ENCODE measurements at regions not wholly inside any gene's neighbourhood (a gene's known extent, or its start where the extent isn't known, plus 50 kb on each side); places are given as distances from the start of the nearest gene placed in this dataset.
"Not testable (repeated sequence)": the region's sequence is repeated elsewhere in the genome, so short reads cannot be mapped to it uniquely, and the experiment has no call there.

GRCh38 chrX:96052078-96052477 lies 632.6 kb upstream of the DIAPH2 start:
- no peaks in the 10 kb centered on the region for H3K4me1 ChIP-seq (ENCODE audit: control insufficient read depth, insufficient read depth, low read length)
- H3K9me3 ChIP-seq (ENCODE audit: control insufficient read depth, insufficient read depth, low read depth, low read length) = peaks cover 5% of the 10 kb centered on the region; the same call in 1 of the 2 replicates
- no peaks in the 10 kb centered on the region for H3K27me3 ChIP-seq (ENCODE audit: control insufficient read depth, insufficient read depth, low read length)
- H3K36me3 ChIP-seq (ENCODE audit: control insufficient read depth, insufficient read depth, low read length) = no peaks in the 10 kb centered on the region
- H3K9ac ChIP-seq (ENCODE audit: low read length) = no peak overlapping the region
- no peak overlapping the region for H3K4me3 ChIP-seq (ENCODE audit: low read depth, low read length)
- no peak overlapping the region for H3K27ac ChIP-seq (ENCODE audit: low read depth, low read length)

- H3K27ac ChIP-seq (ENCODE audit: low read depth, low read length) = no peak overlapping the region
- no peak overlapping the region for H3K4me3 ChIP-seq (ENCODE audit: low read depth, low read length)
- H3K36me3 ChIP-seq (ENCODE audit: control insufficient read depth, insufficient read depth, low read length) = no peaks in the 10 kb centered on the region
- H3K9ac ChIP-seq (ENCODE audit: low read length) = no peak overlapping the region
- no peaks in the 10 kb centered on the region for H3K4me1 ChIP-seq (ENCODE audit: control insufficient read depth, insufficient read depth, low read length)
- no peaks in the 10 kb centered on the region; the same call in 1 of the 2 replicates for H3K27me3 ChIP-seq (ENCODE audit: control insufficient read depth, insufficient read depth, low read length)
- no peaks in the 10 kb centered on the region for H3K9me3 ChIP-seq (ENCODE audit: control insufficient read depth, insufficient read depth, low read depth, low read length)
Observed at GRCh38 chrX:96081891-96082290, 602.8 kb upstream of the DIAPH2 start.

- Histone ChIP-seq H3K27me3 (ENCODE audit: control insufficient read depth, insufficient read depth, low read length) (no peaks in the 10 kb centered on the region), H3K36me3 (ENCODE audit: control insufficient read depth, insufficient read depth, low read length) (no peaks in the 10 kb centered on the region), H3K27ac (ENCODE audit: low read depth, low read length) (0 out of 2 replicates have a peak overlapping the region, but pooled peaks have one; percentile 30), H3K4me1 (ENCODE audit: control insufficient read depth, insufficient read depth, low read length) (peaks cover 11% of the 10 kb centered on the region), H3K4me3 (ENCODE audit: low read depth, low read length) (no peak overlapping the region), H3K9me3 (ENCODE audit: control insufficient read depth, insufficient read depth, low read depth, low read length) (no peaks in the 10 kb centered on the region), H3K9ac (ENCODE audit: low read length) (no peak overlapping the region)
Observed at GRCh38 chrX:96094616-96095015, 590.0 kb upstream of the DIAPH2 start.

GRCh38 chrX:96098471-96098870 lies 586.2 kb upstream of the DIAPH2 start:
- no peak overlapping the region for H3K9ac ChIP-seq (ENCODE audit: low read length)
- no peak overlapping the region for H3K27ac ChIP-seq (ENCODE audit: low read depth, low read length)
- no peaks in the 10 kb centered on the region for H3K27me3 ChIP-seq (ENCODE audit: control insufficient read depth, insufficient read depth, low read length)
- no peaks in the 10 kb centered on the region for H3K9me3 ChIP-seq (ENCODE audit: control insufficient read depth, insufficient read depth, low read depth, low read length)
- no peaks in the 10 kb centered on the region for H3K36me3 ChIP-seq (ENCODE audit: control insufficient read depth, insufficient read depth, low read length)
- H3K4me1 ChIP-seq (ENCODE audit: control insufficient read depth, insufficient read depth, low read length) = peaks cover 11% of the 10 kb centered on the region
- no peak overlapping the region for H3K4me3 ChIP-seq (ENCODE audit: low read depth, low read length)

- Histone ChIP-seq H3K27me3 (ENCODE audit: control insufficient read depth, insufficient read depth, low read length) (no peaks in the 10 kb centered on the region), H3K9me3 (ENCODE audit: control insufficient read depth, insufficient read depth, low read depth, low read length) (no peaks in the 10 kb centered on the region), H3K4me3 (ENCODE audit: low read depth, low read length) (no peak overlapping the region), H3K36me3 (ENCODE audit: control insufficient read depth, insufficient read depth, low read length) (no peaks in the 10 kb centered on the region), H3K9ac (ENCODE audit: low read length) (no peak overlapping the region), H3K27ac (ENCODE audit: low read depth, low read length) (no peak overlapping the region), H3K4me1 (ENCODE audit: control insufficient read depth, insufficient read depth, low read length) (no peaks in the 10 kb centered on the region)
Observed at GRCh38 chrX:96102997-96103396, 581.6 kb upstream of the DIAPH2 start.

- Histone ChIP-seq H3K9me3 (ENCODE audit: control insufficient read depth, insufficient read depth, low read depth, low read length) (peaks cover 13% of the 10 kb centered on the region; the same call in 1 of the 2 replicates), H3K4me3 (ENCODE audit: low read depth, low read length) (no peak overlapping the region), H3K4me1 (ENCODE audit: control insufficient read depth, insufficient read depth, low read length) (no peaks in the 10 kb centered on the region), H3K9ac (ENCODE audit: low read length) (no peak overlapping the region), H3K27me3 (ENCODE audit: control insufficient read depth, insufficient read depth, low read length) (no peaks in the 10 kb centered on the region), H3K27ac (ENCODE audit: low read depth, low read length) (no peak overlapping the region), H3K36me3 (ENCODE audit: control insufficient read depth, insufficient read depth, low read length) (no peaks in the 10 kb centered on the region)
Observed at GRCh38 chrX:96112689-96113088, 572.0 kb upstream of the DIAPH2 start.

GRCh38 chrX:96126182-96126581 lies 558.5 kb upstream of the DIAPH2 start:
- Histone ChIP-seq H3K27ac (ENCODE audit: low read depth, low read length) (no peak overlapping the region), H3K9me3 (ENCODE audit: control insufficient read depth, insufficient read depth, low read depth, low read length) (no peaks in the 10 kb centered on the region), H3K36me3 (ENCODE audit: control insufficient read depth, insufficient read depth, low read length) (no peaks in the 10 kb centered on the region), H3K27me3 (ENCODE audit: control insufficient read depth, insufficient read depth, low read length) (no peaks in the 10 kb centered on the region), H3K9ac (ENCODE audit: low read length) (no peak overlapping the region), H3K4me1 (ENCODE audit: control insufficient read depth, insufficient read depth, low read length) (no peaks in the 10 kb centered on the region), H3K4me3 (ENCODE audit: low read depth, low read length) (no peak overlapping the region)

GRCh38 chrX:96128058-96128457 lies 556.6 kb upstream of the DIAPH2 start:
- not testable (repeated sequence) for H3K4me1 ChIP-seq (ENCODE audit: control insufficient read depth, insufficient read depth, low read length); H3K36me3 ChIP-seq (ENCODE audit: control insufficient read depth, insufficient read depth, low read length)

GRCh38 chrX:96140796-96141195 lies 543.8 kb upstream of the DIAPH2 start:
- no peaks in the 10 kb centered on the region for H3K27me3 ChIP-seq (ENCODE audit: control insufficient read depth, insufficient read depth, low read length)
- no peaks in the 10 kb centered on the region for H3K9me3 ChIP-seq (ENCODE audit: control insufficient read depth, insufficient read depth, low read depth, low read length)
- no peak overlapping the region for H3K4me3 ChIP-seq (ENCODE audit: low read depth, low read length)
- H3K9ac ChIP-seq (ENCODE audit: low read length) = no peak overlapping the region
- H3K36me3 ChIP-seq (ENCODE audit: control insufficient read depth, insufficient read depth, low read length) = no peaks in the 10 kb centered on the region
- H3K27ac ChIP-seq (ENCODE audit: low read depth, low read length) = no peak overlapping the region
- no peaks in the 10 kb centered on the region for H3K4me1 ChIP-seq (ENCODE audit: control insufficient read depth, insufficient read depth, low read length)

More at GRCh38 chrX:96128058-96128457, 556.6 kb upstream of the DIAPH2 start:
- not testable (repeated sequence) for H3K9me3 ChIP-seq (ENCODE audit: control insufficient read depth, insufficient read depth, low read depth, low read length); H3K27me3 ChIP-seq (ENCODE audit: control insufficient read depth, insufficient read depth, low read length); H3K27ac ChIP-seq (ENCODE audit: low read depth, low read length); H3K4me3 ChIP-seq (ENCODE audit: low read depth, low read length); H3K9ac ChIP-seq (ENCODE audit: low read length)

GRCh38 chrX:96147681-96148080 lies 537.0 kb upstream of the DIAPH2 start:
- H3K36me3 ChIP-seq (ENCODE audit: control insufficient read depth, insufficient read depth, low read length) = no peaks in the 10 kb centered on the region
- no peaks in the 10 kb centered on the region for H3K9me3 ChIP-seq (ENCODE audit: control insufficient read depth, insufficient read depth, low read depth, low read length)
- H3K27me3 ChIP-seq (ENCODE audit: control insufficient read depth, insufficient read depth, low read length) = no peaks in the 10 kb centered on the region
- no peak overlapping the region for H3K4me3 ChIP-seq (ENCODE audit: low read depth, low read length)
- no peak overlapping the region for H3K27ac ChIP-seq (ENCODE audit: low read depth, low read length)
- no peak overlapping the region for H3K9ac ChIP-seq (ENCODE audit: low read length)
- no peaks in the 10 kb centered on the region for H3K4me1 ChIP-seq (ENCODE audit: control insufficient read depth, insufficient read depth, low read length)

- H3K36me3 ChIP-seq (ENCODE audit: control insufficient read depth, insufficient read depth, low read length) = no peaks in the 10 kb centered on the region
- no peaks in the 10 kb centered on the region for H3K9me3 ChIP-seq (ENCODE audit: control insufficient read depth, insufficient read depth, low read depth, low read length)
- no peak overlapping the region for H3K4me3 ChIP-seq (ENCODE audit: low read depth, low read length)
- no peaks in the 10 kb centered on the region; the same call in 1 of the 2 replicates for H3K27me3 ChIP-seq (ENCODE audit: control insufficient read depth, insufficient read depth, low read length)
- H3K27ac ChIP-seq (ENCODE audit: low read depth, low read length) = no peak overlapping the region
- no peaks in the 10 kb centered on the region for H3K4me1 ChIP-seq (ENCODE audit: control insufficient read depth, insufficient read depth, low read length)
- H3K9ac ChIP-seq (ENCODE audit: low read length) = no peak overlapping the region
Observed at GRCh38 chrX:96170626-96171025, 514.0 kb upstream of the DIAPH2 start.

GRCh38 chrX:96176921-96177320 lies 507.7 kb upstream of the DIAPH2 start:
- no peak overlapping the region for H3K9ac ChIP-seq (ENCODE audit: low read length)
- H3K4me1 ChIP-seq (ENCODE audit: control insufficient read depth, insufficient read depth, low read length) = peaks cover 10% of the 10 kb centered on the region
- H3K4me3 ChIP-seq (ENCODE audit: low read depth, low read length) = no peak overlapping the region
- no peaks in the 10 kb centered on the region for H3K27me3 ChIP-seq (ENCODE audit: control insufficient read depth, insufficient read depth, low read length)
- H3K27ac ChIP-seq (ENCODE audit: low read depth, low read length) = no peak overlapping the region
- no peaks in the 10 kb centered on the region for H3K36me3 ChIP-seq (ENCODE audit: control insufficient read depth, insufficient read depth, low read length)
- no peaks in the 10 kb centered on the region for H3K9me3 ChIP-seq (ENCODE audit: control insufficient read depth, insufficient read depth, low read depth, low read length)
